Right atrium auricular region (tissue), 2 donors: ENCODE measurements at regions not wholly inside any gene's neighbourhood (a gene's known extent, or its start where the extent isn't known, plus 50 kb on each side); places are given as distances from the start of the nearest gene placed in this dataset.

Source experiments
- DNase-seq: peaks from one replicate; pipeline ENCODE4 v3.0.0-alpha.2; 2019; ENCODE audit warnings: low spot score
- H3K27ac ChIP-seq, 2 donors: fragments of 200-600 bp; sonication (generic); 1 replicate in 1 of 2; 2 replicates in 1 of 2; pipeline ENCODE4 v1.5.1; 2016 to 2019
- H3K27me3 ChIP-seq, 2 donors: fragments of 200-600 bp; sonication (generic); one replicate each; pipeline versions ENCODE4 v1.5.1 to v1.6.0; 2017 to 2019
- H3K36me3 ChIP-seq: fragments of 200-600 bp; sonication (generic); one replicate; pipeline ENCODE4 v1.5.1; 2016
- H3K4me1 ChIP-seq, 2 donors: fragments of 200-600 bp; sonication (generic); one replicate each; pipeline versions ENCODE4 v1.5.1 to v1.6.0; 2017 to 2019
- H3K4me3 ChIP-seq, 2 donors: fragments of 200-600 bp; sonication (generic); 1 replicate in 1 of 2; 2 replicates in 1 of 2; pipeline ENCODE4 v1.5.1; 2017 to 2019; ENCODE audit warnings: mild to moderate bottlenecking in 1 of 2, moderate library complexity in 1 of 2
- H3K9me3 ChIP-seq, 2 donors: fragments of 200-600 bp; sonication (generic); one replicate each; pipeline ENCODE4 v1.5.1; 2019
- TF ChIP-seq, protein P1 (sequence below), 2 donors: fragments of 200-600 bp; sonication (generic); IDR thresholded peaks; one replicate each; pipeline ENCODE4 v1.5.1; 2019; ENCODE audit warnings: antibody characterized with exemption in 2 of 2

DNA sequence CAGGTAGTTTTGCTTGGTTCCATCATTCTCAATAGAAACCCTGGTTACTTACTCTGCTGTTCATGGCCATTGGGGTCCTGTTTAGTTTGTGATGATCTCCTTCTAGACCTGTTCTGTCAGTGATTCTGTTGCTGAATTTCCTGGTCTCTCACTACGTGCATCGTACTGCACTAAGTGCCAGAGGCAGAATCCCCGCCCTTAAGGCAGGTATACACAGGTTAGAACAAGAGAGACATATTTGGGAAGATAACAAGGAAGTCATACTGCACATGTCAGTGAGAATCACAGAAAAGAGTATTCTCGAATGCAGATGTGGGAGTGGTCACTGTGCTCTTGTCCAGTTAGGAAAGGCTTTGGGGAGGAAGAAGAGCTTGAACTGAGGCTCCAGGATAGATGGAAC, 148.1 kb upstream of the MYLIP start:
- Histone ChIP-seq H3K4me1 (no peaks in the 10 kb centered on the region), H3K27me3 (no peaks in the 10 kb centered on the region), H3K27ac (no peak overlapping the region), H3K9me3 (no peaks in the 10 kb centered on the region), H3K36me3 (no peaks in the 10 kb centered on the region), H3K4me3 (no peak overlapping the region)
- TF ChIP-seq, protein P1, sequence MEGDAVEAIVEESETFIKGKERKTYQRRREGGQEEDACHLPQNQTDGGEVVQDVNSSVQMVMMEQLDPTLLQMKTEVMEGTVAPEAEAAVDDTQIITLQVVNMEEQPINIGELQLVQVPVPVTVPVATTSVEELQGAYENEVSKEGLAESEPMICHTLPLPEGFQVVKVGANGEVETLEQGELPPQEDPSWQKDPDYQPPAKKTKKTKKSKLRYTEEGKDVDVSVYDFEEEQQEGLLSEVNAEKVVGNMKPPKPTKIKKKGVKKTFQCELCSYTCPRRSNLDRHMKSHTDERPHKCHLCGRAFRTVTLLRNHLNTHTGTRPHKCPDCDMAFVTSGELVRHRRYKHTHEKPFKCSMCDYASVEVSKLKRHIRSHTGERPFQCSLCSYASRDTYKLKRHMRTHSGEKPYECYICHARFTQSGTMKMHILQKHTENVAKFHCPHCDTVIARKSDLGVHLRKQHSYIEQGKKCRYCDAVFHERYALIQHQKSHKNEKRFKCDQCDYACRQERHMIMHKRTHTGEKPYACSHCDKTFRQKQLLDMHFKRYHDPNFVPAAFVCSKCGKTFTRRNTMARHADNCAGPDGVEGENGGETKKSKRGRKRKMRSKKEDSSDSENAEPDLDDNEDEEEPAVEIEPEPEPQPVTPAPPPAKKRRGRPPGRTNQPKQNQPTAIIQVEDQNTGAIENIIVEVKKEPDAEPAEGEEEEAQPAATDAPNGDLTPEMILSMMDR (IDR thresholded peaks at IDR 0.05) = no peak
- no peak for DNase-seq

DNA sequence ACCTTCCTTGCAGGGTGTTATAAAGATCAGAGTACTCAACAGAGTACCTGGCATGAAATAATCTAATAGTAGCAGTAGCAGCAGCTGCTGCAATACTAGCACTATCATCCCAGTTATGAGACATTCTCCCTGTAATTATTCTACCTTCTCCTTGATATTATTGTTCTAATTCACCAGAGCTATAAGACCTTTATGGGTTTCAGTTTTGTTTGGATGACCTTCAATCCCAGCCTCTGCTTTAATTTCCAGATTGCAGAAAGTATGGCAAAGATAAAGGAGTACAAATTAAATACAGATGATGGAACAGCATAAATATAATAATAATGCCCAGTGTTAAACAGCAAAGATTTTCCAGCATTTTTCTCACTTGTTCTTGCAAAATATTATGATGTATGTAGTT, 150.5 kb upstream of the MYLIP start:
- no peak overlapping the region for H3K27ac ChIP-seq
- no peaks in the 10 kb centered on the region for H3K27me3 ChIP-seq
- DNase-seq = no peak
- no peaks in the 10 kb centered on the region for H3K4me1 ChIP-seq
- no peaks in the 10 kb centered on the region for H3K9me3 ChIP-seq
- TF ChIP-seq, protein P1 (IDR thresholded peaks at IDR 0.05) = no peak
- H3K36me3 ChIP-seq = no peaks in the 10 kb centered on the region
- H3K4me3 ChIP-seq = no peak overlapping the region

DNA sequence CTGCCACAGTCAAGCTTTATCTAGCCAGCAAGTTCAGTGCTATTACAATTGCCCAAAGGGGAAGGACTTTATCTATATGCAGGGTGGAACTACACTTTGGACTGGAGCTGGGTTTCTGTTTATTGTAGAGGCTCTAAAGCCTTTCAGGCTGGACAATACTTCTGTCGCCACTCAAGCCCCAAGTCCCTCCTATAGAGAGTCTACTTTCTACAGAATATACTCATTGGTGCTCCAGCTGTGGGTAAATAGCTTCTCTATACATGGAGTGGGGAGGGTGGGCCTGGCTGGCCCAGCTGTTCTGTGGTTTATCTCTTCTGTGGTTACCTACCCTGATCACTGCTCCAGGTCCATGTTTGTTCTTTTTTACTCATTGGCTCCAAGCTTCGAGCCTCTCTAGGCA, 151.8 kb upstream of the MYLIP start:
- no peak overlapping the region for H3K27ac ChIP-seq
- no peaks in the 10 kb centered on the region for H3K27me3 ChIP-seq
- peaks cover 0 to 4% of the 10 kb centered on the region in 2 donors for H3K9me3 ChIP-seq
- no peaks in the 10 kb centered on the region for H3K4me1 ChIP-seq
- TF ChIP-seq, protein P1 (IDR thresholded peaks at IDR 0.05) = no peak
- no peak for DNase-seq
- no peak overlapping the region for H3K4me3 ChIP-seq
- H3K36me3 ChIP-seq = no peaks in the 10 kb centered on the region

DNA sequence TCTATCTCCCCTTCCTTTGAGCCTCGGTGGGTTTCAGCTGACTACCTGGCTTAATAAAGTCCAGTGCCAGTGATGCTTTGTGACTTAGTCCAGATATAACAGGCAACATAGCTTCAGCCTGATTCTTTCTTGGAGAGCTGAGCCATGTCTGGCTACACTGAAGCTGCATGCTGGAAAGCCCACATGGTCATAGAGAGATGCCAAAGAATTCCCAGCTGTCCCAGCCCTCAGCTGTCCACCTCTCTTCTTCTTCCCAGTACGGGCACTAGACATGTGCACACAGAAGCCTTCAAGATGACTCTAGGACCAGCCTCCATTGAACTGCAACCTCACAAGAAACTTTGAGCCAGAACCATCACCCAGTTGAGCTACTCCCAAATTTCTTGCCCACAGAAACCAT, 154.1 kb upstream of the MYLIP start:
- Histone ChIP-seq H3K4me1 (no peaks in the 10 kb centered on the region), H3K27me3 (no peaks in the 10 kb centered on the region), H3K4me3 (no peak overlapping the region), H3K36me3 (no peaks in the 10 kb centered on the region), H3K9me3 (peaks cover 0 to 4% of the 10 kb centered on the region in 2 donors), H3K27ac (no peak overlapping the region)
- TF ChIP-seq, protein P1 (IDR thresholded peaks at IDR 0.05) = no peak
- no peak for DNase-seq

DNA sequence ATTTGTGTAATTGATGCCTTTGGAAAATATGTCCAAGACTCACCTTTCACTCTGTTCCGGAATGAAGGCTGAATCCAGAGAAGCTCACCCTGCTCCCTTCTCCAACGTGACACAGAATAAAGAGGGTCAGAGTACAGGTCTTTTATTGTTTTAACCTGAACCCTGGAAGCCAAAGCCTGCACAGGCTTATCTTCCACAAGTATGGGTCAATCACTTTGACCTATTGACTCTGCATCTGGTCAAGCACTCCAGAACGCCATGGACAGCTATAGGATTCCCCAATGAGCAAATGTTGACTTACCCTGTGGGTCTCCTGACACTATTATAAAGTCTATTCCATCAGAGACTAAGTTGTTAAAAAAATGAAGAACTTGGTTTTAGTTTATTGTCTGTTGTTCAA, 158.4 kb upstream of the MYLIP start:
- H3K9me3 ChIP-seq = peaks cover 0 to 4% of the 10 kb centered on the region in 2 donors
- no peaks in the 10 kb centered on the region for H3K27me3 ChIP-seq

More for the DNA sequence above, 158.4 kb upstream of the MYLIP start:
- H3K4me1 ChIP-seq = no peaks in the 10 kb centered on the region
- H3K27ac ChIP-seq = no peak overlapping the region
- no peak overlapping the region for H3K4me3 ChIP-seq
- TF ChIP-seq, protein P1 (IDR thresholded peaks at IDR 0.05) = no peak
- no peak for DNase-seq
- no peaks in the 10 kb centered on the region for H3K36me3 ChIP-seq
